H1 (cell line): ENCODE measurements at regions not wholly inside any gene's neighbourhood (a gene's known extent, or its start where the extent isn't known, plus 50 kb on each side); places are given as distances from the start of the nearest gene placed in this dataset.

ENCODE experiments used
- TF ChIP-seq, protein P1 (sequence below): IDR thresholded peaks from 2 replicates; pipeline ENCODE4 v1.6.1; 2011; ENCODE audit warnings: low read depth, mild to moderate bottlenecking, low read length; ENCODE audit not compliant: insufficient read depth

DNA sequence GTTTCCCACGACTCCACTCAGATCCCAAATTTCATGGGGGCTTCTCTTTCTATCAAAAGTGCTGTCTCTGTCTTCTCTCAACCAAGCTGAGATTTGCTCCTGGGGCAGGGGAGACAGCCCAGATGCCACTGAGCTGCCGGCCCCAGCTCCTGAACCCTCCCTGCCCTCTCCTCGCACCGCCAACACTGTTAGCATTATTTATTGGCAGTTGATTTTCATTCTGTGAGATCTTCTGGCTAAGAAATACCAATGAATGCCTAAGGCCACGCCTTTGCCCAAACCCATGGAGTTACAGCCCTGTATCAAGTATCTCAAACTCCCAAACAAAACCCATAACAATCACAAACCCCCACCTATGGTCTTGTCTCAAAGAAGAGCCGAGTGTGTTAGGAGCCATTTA lies 153.0 kb upstream of the TWIST2 start (continued):
- TF ChIP-seq, protein P1, sequence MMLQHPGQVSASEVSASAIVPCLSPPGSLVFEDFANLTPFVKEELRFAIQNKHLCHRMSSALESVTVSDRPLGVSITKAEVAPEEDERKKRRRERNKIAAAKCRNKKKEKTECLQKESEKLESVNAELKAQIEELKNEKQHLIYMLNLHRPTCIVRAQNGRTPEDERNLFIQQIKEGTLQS, result no peak
